GM12875 (cell line): ENCODE measurements at regions not wholly inside any gene's neighbourhood (a gene's known extent, or its start where the extent isn't known, plus 50 kb on each side); places are given as distances from the start of the nearest gene placed in this dataset.

Experiments used
- H3K4me3 ChIP-seq: one replicate; pipeline ENCODE4 v1.5.1; 2011; ENCODE audit warnings: low read depth, low read length, control low read depth
- CTCF ChIP-seq: IDR thresholded peaks from 2 replicates; pipeline ENCODE4 v1.5.1; 2011; ENCODE audit warnings: low read depth, mild to moderate bottlenecking, control low read depth, inconsistent platforms, low read length, moderate library complexity, borderline replicate concordance; ENCODE audit not compliant: insufficient read depth

GRCh38 chr5:105544300-105544699, 1981.7 kb upstream of the NUDT12 start:
- TF ChIP-seq CTCF, result no peak

GRCh38 chr5:105536675-105537074, 1974.1 kb upstream of the NUDT12 start:
- TF ChIP-seq CTCF, result no peak

More at GRCh38 chr5:105544300-105544699, 1981.7 kb upstream of the NUDT12 start:
- no peak overlapping the region for H3K4me3 ChIP-seq

DNA sequence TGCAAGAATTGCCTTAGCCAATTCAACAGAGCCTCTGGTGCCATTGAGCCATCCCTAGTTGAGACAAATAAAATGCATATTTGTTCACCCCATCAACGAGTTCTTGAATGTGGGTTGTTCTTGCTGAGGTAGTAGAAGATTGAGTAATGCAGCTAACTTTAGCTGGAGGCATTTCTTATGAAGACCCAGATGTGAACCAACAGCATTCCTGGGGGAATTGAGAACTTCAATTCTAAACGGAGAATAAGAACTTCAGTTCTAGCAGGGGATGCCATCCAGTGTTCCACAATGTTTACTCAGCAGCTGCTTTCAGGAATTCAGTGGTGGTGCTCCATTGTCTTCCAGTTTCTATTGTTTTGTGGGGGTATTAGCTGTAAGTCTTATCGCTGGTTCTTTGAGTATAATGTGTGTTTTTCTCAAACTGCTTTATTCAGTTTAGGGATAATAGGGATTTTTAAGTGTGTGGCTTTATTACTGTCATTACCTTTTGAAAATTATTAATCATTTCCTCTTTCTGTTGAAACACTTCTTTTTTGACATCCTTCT, 1968.2 kb upstream of the NUDT12 start:
- no peak overlapping the region for H3K4me3 ChIP-seq
- TF ChIP-seq CTCF, result no peak

More at GRCh38 chr5:105536675-105537074, 1974.1 kb upstream of the NUDT12 start:
- H3K4me3 ChIP-seq, result no peak overlapping the region

GRCh38 chr5:105529851-105530250, 1967.3 kb upstream of the NUDT12 start:
- no peak for TF ChIP-seq CTCF
- no peak overlapping the region for H3K4me3 ChIP-seq

GRCh38 chr5:105508519-105508918, 1945.9 kb upstream of the NUDT12 start:
- no peak for TF ChIP-seq CTCF
- no peak overlapping the region for H3K4me3 ChIP-seq

DNA sequence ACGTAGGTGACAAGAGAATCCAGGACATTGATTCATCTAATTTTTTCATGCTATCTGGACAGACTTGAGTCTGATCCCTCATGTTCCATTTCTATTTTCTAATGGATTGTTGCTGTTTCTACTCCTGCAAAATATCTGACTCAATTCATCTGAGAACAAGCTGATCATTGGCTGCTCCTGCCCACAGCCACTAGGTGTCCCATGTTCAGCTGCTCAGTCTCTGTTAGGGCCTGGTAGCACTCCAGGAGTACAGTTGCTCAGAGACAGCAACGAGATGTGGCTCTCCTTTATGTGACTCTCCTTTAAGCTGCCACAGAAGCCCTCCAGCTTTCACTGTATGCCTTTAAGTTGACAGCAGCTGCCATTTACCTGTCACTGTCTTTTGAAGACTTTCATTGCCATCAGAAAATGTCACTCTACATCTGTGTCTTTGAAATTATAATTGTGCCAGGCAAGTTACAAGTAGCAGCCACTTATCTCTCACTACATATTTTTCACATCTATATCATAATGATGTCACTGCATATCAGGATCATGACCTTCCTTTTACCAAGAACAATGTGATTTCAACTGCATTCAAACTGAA, 1944.2 kb upstream of the NUDT12 start:
- TF ChIP-seq CTCF, result 0 out of 2 replicates have a peak, but pooled peaks have one; percentile 28

DNA sequence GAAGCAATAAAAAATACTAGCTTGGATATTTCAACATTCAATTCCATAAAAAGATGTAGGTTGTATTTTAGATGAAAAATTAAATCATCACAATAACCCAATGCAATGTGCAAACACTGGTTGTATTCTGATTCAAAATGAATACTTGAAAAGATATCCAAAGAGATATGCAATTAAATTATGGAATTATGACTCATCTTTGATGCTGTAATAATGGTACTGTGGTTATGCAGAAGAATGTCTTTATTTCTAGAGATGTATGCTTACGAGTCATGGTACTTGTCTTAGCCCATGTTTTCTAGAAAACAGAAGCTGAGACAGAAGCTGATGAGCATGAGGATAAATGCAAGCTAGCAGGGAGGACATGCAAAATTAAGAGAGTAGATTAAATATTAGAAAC, 1941.4 kb upstream of the NUDT12 start:
- no peak overlapping the region for H3K4me3 ChIP-seq

More for the DNA sequence above, 1944.2 kb upstream of the NUDT12 start:
- no peak overlapping the region for H3K4me3 ChIP-seq

More for the DNA sequence above, 1941.4 kb upstream of the NUDT12 start:
- no peak for TF ChIP-seq CTCF
